ENCODE measurements at regions not wholly inside any gene's neighbourhood (a gene's known extent, or its start where the extent isn't known, plus 50 kb on each side); places are given as distances from the start of the nearest gene placed in this dataset.
"Not testable (repeated sequence)": the region's sequence is repeated elsewhere in the genome, so short reads cannot be mapped to it uniquely, and the experiment has no call there.

DNA sequence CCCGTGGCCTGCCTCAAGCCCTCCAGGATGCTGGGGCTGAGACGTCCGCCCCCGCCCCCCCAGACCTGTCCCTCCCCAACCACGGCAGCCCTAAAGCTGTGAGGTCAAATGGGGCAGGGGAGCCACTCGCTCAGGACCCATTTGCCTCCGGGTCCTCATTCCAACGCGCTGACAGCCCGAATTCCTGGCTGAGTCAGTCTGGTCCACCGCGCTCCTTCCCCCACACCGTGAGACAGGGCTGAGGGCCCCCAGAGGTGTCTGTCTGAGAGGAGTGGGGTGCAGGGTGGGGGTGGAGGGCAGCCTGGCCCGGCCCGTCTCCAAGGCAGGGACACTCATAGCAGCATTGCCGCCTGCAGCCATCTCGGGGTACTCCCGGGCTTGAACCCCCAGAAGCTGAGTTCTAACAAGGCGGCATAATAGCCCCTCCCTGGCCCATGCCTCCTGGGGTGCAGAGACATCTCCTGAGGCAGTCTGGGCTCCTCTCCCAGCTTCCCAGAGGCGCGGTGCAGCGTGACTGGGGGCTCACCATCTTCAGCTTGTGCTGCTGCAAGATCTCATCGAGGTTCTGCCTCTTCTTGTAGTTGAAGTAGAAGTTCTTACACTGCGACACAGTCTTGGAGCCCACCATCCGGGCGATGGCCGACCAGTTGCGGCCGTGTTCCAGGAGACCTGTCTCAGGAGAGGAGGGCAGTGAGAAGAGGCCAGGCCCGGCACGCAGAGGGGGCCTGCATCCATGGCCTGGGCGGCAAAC, 90.5 kb downstream of the RFLNA start:
- peak in 2 of 3 donors; percentile 68 to 81 for DNase-seq

DNA sequence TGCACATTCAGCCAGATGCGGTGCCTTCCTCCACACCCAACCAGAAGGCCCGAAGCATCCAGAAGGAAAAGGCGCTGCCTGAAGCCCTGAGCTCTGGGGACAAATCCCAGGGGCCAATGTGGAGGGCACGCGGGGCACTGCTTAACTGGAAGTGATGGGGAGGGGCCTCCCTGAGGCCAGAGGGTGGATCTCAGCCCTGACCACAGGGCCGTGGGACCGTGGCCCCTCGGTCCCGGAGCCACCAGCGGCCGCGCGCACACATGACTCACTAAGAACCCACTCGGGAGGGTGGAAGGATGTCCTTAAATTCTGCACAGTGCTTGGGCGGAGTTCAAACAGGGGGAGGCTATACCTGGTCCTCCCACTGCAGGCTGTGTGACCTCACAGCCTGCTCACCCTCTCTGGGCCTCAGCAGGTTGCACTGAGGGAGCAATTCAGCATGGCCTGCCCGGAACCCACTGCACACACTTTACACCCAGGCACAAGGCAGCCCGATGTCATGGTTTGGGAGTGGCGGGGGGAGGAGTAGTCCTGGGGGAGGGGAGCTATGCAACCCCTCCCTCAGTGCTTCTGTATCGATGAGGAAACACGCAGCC, 89.5 kb downstream of the RFLNA start:
- no peak for DNase-seq

DNA sequence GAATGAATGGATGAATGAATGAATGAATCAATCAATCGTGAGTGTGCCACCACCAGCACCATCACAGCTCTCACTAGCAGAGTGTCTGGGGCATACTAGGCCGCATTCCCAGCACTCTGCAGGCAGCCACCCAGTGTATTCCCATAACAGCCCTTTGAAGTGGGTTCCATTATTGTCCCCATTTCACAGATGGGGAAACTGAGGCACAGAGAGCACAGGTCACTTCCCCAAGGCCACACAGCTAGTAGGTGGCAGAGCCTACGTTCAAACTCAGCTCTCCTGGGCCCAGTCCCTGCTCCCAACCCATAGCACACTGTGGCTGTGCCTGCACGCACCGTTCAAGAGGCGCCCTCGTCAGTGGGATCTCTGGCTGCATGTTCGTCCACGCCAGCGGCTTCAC, 88.1 kb downstream of the RFLNA start:
- DNase-seq = no peak

DNA sequence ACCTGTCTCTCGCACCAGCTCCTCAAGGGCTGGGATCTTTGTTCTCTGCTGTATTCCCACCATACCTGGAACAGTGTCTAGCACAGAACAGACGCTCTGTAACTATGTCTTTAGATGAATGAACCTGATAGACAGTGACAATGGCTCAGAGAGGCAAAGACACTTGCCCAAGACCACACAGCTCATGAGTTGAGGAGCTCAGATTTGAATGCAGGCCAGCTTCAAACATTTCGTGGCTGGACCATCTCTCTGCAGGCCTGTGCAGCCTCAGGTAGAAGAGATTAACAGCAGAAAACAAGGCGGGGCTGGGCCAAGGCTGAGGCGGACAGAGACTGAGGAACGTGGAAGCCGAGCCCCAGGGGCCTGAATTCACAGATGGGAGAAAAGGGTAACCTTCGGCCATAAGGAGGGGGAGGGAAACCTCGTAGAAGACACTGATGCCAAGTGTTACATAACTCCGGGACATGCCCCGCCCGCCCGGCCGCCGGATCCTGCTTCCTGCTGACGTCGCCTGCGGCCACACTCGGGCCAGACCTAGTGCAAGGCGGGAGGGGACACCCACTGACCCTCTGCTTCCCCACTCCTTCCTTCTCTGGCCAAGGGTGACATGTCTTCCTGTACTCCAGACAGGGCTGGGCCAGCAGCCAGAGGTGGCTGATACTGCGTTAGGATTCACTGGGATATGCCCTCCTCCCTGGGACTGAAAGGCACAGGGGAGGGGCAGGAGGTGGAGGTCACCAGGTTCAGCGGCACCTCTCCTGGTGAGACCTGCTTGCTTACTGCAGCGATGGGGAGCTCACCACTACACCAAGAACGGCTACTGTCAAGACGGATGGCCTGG, 86.8 kb downstream of the RFLNA start:
- DNase-seq = peak in 2 of 3 donors; percentile 74 to 87

DNA sequence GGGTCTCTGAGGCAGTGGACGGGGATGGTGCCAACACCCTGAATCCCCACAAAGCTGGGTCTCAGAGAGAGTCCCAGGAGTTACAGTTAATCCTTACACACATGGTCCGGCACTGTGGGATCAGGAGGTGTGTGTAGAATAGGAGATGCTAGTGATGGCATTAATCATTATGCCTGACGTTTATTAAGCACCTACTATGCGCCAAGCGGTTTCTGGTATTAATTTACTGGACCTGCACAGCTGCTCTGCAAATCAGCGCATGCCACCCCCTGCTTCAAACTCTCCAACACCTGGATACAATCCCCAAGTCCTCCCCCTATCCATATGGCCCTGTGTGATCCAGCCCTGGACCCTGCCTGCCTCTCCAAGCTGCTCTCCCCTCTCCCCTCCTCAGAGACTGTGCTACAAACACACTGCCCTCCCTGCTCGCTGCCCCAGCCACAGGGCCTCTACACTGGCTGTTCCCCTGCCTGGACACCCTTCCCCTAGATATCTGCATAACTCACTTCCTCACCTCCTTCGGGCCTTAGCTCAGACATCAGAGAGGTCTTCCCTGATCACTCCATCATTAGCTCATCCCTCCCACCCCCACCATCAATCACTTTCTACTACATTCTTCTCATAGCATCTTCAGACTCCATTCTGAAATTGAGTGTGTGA, 86.0 kb downstream of the RFLNA start:
- no peak for DNase-seq

DNA sequence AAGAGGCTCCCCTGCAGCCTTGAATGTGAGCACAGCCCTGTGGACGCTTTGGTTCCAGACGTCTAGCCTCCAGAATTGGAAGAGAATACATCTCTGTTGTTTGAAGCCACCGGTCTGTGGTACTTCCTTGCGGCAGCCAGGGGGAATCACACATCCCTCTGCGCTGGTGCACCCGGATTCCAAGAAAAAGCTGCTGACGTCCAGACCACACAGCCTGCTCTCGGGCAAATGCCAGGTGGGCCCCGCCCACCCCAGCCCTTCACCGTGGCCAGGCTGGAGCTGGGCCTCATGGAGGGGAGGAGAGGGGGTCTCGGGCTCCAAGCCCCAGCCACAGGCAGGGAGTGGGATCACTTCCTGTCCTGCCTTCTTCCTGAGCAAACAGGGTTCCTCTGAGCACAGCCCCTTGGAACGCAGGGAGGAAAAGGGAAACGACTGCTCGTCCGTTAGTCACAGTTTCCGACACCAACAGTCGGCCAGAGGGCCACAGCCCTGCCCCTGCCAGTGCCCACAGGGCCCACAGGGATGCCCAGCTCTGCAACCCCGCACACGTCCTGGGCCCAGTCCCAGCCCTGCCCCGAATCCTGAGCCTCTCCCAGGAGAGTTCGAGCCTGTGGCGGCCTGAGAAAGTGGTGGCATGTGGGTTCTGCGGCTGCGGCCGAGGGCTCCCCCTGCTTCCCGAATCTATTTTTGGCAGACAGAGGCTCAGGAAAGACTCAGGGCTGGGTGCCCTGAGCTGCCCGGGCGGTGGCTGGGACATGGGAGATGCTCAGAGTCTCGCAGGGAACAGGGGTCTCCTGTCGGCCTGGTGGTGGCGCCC, 85.3 kb downstream of the RFLNA start:
- DNase-seq = peak; percentile 79 to 91 (median 82)

DNA sequence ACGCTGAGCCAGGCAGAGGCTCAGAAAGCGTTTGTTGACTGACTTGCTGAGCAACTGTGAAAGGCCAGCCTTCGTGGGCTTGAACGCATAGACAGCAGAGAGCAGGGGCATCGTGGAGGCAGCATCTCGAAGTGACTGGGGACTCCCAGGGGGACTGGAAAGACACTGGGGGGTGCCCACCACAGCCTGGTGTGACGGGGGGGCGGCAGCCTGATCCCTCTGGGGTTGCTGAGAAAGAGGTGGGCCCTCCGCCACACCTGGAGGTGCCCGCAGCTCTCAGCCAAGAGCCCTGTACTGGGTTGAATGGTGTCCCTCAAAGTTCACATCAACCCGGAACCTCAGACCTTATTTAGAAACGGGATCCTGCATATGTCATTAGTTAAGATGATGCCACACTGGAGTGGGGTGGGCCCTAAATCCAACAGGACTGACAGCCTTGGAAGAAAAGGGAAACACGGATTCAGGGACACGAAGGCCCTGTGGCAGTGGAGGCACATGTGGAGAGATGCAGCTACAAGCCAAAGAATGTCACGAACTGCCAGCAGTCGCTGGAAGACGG, 84.6 kb downstream of the RFLNA start:
- DNase-seq = no peak

DNA sequence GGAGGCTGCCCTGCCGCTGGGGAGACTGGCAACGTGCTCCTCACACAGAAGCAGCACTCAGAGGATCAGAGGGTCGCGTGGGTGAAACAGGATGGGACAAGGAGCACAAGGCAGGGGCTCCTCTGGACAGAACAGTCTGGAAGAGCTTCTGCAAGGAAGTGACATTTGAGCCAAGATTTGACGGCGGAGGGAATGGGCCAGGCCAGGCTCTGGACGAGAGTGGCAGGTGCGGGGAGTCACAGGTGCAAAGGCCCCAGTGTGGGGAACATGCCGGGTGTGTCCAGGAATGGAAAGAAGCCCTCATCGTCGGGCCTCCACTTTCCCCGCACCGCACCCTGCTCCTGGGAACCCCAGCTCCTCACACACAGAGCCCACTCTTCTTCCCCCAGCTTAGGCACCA, 84.0 kb downstream of the RFLNA start:
- DNase-seq = no peak

DNA sequence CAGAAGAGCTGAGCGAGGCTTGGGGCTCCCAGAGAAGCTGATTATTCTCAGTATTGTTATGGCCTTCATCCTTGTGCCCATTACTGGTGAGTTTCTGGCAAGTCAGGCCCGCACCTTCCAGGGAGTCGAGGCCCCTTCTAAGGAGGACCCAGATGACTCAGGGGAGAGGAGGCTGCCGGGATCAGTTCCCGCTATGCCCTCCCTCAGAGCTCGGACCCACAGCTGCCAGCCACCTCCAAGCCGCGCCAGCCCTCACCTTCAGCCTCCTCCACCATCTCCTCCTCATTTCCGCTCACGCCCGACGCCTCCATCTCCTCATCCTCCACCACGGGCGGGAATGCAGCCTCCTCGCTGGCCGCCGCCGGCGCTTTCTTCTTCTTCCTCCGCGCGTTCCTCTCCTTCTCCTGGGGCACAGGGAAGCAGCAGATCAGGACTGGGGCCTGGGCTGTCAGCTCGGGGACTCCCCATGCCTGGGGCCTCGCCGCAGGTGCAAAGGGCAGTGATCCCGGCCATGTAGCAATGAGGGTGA, 83.2 kb downstream of the RFLNA start:
- DNase-seq = no peak

DNA sequence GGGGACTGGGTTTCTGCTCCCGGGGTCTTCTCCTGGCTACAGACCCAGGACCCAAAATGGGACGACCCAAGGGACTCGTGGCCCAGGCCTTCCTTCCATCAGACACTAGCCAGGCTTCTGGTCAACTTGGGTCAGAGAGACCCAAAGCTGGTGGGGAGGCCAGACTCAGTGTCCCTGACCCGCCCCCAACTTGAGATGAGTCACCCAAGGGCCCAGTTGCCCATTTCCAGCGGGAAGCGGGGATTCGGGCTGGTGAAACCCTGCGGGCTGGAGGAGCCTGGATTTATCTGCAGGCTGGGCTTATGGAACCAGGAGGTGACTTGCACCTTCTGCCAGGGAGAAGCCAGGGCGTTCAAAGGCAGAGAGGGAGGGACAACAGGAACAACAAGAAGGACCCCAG, 81.5 kb downstream of the RFLNA start:
- no peak for DNase-seq

DNA sequence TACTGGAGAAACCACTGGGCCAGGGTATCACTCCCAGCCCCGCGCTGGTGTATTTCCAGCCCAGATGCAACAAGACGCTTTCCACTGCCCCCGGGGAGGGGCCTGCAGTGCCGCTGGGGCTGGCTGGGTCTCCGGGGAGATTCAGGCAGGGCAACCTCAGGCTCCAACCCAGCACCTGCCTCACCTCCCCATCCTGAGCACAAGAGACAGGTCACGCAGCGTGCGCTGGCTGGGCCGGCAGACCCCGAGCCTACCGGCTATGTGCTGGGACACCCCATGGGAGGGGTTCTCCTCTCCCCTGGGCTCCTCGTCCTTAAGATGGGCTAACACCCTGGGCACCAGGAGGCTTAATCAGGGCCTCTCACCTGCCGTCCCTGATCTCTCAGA, 80.9 kb downstream of the RFLNA start:
- DNase-seq = no peak

DNA sequence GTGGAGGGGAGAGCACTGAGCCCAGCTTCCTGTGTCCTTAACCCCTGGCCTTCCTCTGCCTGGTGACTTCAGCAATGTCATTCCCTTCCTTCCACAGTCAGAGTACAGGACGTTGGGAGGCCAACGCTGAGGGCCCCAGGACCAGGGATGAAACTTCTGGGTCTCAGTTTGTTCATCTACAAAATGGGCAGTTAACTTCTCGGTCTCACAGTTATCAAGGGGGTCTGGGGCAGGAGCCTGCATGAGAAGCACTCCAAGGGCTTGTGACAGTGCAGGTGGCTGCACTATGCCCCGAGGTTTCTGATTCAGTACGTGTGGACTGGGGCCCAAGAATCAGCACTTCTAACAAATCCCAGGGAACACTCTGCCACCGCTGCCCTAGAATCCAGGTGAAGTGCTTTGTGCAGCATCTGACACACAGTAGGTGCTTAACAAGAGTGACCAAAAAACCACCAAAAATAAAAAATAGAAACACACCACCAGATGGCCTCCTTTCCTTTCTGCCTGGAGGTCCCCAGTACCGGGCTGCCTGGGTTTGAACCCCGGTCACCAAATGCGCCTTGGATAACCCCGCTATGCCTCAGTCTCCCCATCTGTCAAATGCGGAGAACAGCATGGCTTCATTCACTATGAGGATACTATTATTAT, 80.4 kb downstream of the RFLNA start:
- no peak for DNase-seq

DNA sequence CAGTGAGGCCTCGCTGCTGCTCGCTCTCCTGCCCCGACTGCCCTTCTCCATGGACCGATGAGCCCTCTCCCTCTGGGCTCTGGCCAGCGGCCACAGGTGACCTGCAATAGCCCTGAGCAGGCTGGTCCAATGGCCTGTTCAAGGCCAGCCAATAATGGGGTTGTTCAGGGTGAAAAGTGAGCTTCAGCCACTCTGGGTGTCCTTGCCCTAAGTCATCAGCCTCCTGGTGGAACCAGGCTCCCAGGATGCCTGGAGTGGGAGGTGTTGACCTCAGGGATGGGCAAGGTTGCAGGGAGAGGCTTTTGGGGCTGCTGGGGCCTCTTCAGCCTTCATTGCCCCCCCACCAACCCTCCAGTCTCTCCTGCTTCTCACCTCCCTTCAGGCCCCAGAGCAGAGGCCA, 79.7 kb downstream of the RFLNA start:
- no peak for DNase-seq

DNA sequence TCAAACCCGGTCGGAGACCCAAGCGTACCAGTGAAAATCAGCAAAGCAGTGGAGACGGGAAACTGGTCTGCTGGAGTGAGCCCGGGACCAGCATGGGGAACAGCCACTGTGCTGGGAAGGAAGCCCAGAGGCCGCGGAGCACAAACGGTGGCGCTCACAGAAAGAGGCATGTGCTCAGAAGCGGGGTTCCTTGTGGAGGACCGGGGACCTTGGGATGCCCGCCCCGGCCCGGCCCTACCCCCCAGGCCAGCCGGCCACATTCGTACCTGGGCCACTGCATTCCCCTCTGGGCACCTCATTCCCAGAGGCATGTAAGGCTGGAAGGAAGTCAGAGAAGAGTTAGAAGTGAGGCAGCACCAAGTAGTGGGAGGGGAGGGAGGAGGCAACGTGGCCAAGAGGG, 79.3 kb downstream of the RFLNA start:
- no peak for DNase-seq

DNA sequence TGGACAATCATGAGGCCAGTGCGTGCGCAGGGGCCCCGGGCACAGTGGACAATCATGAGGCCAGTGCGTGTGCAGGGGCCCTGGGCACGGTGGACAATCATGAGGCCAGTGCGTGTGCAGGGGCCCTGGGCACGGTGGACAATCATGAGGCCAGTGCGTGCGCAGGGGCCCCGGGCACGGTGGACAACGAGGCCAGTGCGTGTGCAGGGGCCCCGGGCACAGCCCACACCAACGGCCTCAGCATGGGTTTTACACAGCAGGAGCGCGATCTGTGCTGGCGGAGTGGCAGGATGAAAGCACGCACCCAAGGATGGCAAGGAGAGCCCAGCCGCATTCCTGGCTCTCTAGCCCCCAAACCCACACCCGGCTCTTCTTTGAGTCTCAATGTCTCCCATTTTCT, 78.8 kb downstream of the RFLNA start:
- not testable (repeated sequence) for DNase-seq

DNA sequence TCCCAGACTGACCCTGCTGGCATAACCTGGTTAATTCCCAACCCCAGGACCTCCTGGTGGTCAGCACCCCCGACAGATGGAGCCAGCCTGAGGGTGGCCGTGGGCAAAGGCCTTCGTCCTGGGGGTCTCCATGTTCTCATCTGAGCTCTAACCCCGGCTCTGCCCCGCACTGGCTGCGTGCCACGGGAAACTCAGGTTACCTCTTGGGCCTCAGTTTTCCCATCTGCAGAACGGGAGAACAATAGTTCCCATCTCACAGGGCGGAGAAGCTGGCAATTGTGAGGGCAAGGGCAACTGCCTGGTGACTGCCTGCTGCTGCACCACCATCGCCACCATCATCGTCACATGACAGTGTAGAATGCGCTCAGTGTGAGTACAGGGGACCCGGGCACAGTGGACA, 77.9 kb downstream of the RFLNA start:
- DNase-seq = no peak

DNA sequence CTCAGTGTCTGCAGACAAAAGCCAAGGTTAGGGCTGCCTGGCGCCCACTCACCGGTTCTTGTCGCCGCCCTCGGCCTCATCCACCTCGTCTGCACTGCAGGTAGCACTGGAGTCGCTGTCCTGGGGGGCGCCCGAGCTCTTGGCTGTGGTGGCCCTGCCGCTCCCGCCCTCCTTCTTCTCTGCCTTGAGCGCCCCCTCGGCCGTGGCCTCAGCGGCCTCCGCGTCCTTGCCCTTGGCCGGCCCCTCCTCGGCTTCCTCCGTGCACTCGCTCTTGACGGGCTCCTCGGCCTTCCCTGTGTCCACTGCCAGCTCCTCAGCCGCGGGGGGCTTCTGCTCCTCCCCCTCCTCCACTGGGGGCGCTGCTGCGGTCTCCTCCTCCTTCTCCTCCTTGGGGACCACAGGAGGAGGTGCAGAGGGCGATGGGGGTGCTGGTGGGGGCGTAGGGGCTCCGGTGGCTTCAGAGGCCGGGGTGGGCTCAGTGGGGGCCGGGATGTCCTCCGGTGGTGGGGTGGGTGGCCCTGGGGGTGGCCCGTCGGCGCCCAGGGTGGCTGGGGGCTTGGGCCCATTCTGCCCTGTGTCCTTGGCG, 77.2 kb downstream of the RFLNA start:
- no peak for DNase-seq

DNA sequence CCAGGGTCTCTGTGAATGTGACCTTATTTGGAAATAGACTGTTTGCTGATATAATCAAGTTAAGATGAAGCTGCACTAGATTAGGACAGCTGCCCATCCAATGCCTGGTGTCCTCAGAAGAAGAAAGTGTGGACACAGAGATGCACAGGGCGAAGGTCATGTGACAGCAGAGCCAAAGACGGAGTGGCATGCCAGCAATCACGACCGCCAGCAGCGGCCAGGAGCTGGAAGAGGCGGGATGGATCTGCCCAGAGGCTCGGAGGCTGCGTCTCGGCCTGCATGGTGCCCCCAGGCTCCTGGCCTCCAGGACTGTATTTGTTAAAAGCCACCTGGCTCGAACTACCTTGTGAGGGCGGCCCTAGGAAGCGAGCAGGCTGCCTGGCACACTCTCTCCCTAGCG, 76.5 kb downstream of the RFLNA start:
- no peak for DNase-seq

DNA sequence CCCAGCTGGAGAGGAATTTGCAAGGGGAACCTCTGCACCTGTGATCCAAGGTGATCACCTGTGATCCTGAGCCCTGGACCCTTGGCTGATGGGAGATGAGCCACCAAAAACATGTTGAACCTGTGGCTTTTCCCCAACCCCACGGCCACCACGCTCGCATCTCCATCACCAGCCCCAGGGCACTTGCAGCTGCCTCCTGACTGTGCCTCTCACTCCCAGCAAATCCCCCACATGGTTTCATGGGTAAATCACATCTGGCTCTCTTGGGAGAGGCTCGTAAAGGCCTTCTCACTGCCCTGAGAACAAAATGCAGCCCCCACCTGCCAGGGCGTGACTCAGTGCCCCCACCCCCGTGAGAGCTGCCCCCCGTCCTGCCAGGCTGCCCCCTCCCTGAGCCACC, 76.0 kb downstream of the RFLNA start:
- DNase-seq = no peak

DNA sequence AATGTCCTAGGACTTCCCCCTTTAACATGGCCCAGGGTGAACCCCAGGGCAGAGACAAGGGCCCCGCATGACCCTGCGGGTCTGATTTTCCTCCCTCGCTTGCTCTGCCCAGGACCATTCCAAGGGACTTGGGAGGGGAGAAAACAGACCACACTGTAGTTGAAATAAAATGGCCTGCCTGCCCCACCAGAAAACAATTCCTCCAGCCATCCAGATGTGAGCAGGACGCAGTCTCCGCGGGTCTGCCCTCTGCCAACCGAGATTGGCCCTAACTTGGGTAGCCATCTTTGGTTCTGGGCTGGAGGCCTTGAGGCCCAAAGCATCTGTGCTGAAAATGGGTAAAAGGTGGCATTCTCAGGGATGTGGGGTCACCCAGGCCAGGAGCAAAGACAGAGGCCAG, 75.5 kb downstream of the RFLNA start:
- no peak for DNase-seq

Measured in muscle of back (tissue), 3 donors.